HG02840 (cell line): ENCODE measurements at regions not wholly inside any gene's neighbourhood (a gene's known extent, or its start where the extent isn't known, plus 50 kb on each side); places are given as distances from the start of the nearest gene placed in this dataset.
"Not testable (repeated sequence)": the region's sequence is repeated elsewhere in the genome, so short reads cannot be mapped to it uniquely, and the experiment has no call there.

ENCODE experiments used
- ATAC-seq: cut with Tn5 transposase; IDR thresholded peaks from one replicate; pipeline ENCODE4 v1.9.1; 2021; ENCODE audit warnings: mild to moderate bottlenecking, moderate library complexity, moderate number of reproducible peaks; ENCODE audit not compliant: unreplicated experiment, low FRiP score

DNA sequence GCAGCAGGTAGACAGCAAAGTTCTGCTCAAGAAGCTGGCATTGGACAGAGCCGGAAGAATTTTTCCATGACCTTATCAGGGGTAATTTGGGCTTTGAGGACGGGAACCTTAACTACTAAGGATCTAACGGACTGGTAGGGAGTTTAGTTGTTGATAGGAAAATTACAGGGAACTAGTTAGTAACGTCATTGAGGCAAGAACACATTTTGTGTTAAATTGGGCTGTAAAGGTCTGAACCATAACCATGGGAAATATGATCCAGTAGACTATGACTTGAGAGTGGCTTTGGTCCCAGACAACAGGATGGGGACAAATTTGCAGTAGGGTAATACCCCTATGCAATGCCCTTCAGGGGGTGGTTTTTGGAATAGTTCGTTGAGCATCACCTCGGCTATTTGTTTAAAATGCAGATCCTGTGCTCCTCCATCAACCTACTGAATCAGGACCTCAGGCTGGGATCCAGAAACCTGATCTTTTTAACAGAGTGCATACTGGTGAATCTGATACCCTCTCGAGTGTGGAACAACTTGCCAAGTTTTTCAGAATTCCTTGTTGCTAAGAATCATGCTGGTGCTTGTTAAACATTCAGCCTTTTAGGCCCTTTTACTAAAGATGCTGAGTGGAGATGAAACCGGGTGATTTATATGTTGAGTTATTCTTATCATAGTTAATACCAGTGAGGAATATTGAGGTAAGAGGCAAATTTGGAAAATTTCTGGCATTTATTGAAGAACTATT lies 255.1 kb downstream of the MAP2K6 start:
- no peak for ATAC-seq

GRCh38 chr17:69672924-69673323 lies 258.4 kb downstream of the MAP2K6 start:
- ATAC-seq = no peak

- ATAC-seq = no peak
Measured at GRCh38 chr17:69677130-69677529, 262.6 kb downstream of the MAP2K6 start.

- ATAC-seq = no peak
Measured at GRCh38 chr17:69678206-69678605, 263.7 kb downstream of the MAP2K6 start.

GRCh38 chr17:69679829-69680228 lies 265.3 kb downstream of the MAP2K6 start:
- ATAC-seq = no peak

DNA sequence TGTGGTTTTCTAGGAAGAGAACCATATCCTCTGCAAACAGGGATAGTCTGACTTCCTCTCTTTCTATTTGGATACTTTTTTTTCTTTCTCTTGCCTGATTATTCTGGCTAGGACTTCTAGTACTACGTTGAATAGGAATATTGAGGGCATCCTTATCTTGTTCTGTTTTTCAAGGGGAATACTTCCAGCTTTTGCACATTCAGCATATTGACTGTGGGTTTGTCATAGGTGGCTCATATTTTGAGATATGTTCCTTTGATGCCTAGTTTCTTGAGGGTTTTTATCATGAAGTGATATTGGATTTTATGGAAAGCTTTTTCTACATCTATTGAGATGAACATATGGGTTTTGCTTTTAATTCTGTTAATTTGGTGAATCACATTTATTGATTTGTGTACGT lies 269.8 kb downstream of the MAP2K6 start:
- ATAC-seq = no peak

- not testable (repeated sequence) for ATAC-seq
Measured at GRCh38 chr17:69685150-69685549, 270.7 kb downstream of the MAP2K6 start.

DNA sequence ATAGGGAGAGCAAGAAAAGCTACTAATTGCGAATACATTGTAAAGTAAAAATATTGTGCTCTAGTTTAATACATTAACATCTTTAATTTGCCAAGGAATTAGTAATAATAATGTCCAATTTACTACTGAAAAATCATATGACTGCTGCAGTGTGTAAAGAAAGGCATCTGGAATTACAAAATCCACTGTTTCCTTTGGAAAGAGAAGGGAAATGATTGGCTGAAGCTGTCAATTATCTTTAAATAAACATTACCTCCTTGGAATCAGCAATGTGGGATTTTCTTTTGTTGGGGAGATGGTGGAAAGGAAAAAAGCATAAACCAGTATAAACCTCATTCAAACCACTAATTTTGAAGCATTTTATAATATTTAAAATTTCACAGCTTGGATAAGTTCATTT lies 276.0 kb downstream of the MAP2K6 start:
- ATAC-seq = no peak

DNA sequence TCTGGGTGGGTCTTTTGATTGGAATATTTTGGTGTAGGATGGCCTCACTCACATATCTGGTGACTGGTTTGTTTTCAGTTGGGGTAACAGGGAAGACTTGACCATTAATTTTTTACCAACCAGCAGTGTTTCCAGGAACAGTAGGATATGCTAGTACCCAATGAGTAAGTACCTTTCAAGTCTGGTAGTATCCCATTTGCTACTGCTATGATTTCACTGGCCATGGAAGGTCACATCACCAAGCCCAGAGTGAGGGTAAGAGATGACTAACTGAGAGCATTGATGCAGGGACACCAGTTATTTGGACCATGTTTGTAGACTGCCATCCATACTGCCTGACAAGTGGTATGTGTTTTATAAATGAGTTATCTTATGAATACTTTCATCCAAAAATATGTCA lies 277.7 kb downstream of the MAP2K6 start:
- ATAC-seq = no peak

GRCh38 chr17:69695646-69696045 lies 281.1 kb downstream of the MAP2K6 start:
- ATAC-seq = no peak

- ATAC-seq = no peak
Measured at GRCh38 chr17:69696650-69697049, 282.2 kb downstream of the MAP2K6 start.

- not testable (repeated sequence) for ATAC-seq
Measured at GRCh38 chr17:69698352-69698751, 283.9 kb downstream of the MAP2K6 start.

DNA sequence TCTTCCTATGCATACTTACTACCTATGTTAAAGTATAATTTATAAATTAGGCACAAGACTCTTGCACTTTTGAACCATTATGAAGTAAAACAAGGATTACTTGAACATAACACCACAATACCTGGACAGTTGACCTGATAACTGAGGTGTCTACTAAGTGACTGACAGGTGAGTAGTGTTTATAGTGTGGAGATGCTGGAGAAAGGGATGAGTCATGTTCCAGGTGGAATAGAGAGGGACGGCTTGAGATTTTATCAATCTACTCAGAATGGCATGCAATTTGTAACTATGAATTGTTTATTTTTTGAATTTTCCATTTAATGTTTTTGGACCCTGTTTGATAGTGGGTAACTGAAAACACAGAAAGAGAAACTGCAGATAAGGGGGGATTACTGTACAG lies 287.6 kb downstream of the MAP2K6 start:
- ATAC-seq = no peak

GRCh38 chr17:69703751-69704150 lies 289.3 kb downstream of the MAP2K6 start:
- ATAC-seq = no peak

- no peak for ATAC-seq
Measured at GRCh38 chr17:69704935-69705334, 290.4 kb downstream of the MAP2K6 start.

GRCh38 chr17:69706127-69706526 lies 291.6 kb downstream of the MAP2K6 start:
- ATAC-seq = no peak

DNA sequence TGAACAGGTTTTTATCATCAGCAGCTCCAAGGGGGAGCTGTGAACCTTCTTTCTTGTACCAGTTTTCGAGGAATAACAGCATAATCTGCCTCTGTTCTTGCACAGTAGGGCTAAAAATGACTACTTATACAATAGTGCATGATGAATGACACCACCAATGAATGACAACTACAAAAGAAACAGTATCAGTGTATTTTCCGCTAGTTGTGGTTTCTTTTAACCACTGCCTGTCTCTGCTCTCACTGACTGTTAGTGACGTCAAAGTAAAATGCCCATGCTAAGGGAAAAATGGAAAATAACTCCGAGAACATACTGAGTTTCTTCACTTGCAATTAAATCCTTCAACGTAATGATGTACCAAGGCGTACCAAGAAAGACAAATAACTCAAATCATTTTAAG lies 294.9 kb downstream of the MAP2K6 start:
- ATAC-seq = no peak

DNA sequence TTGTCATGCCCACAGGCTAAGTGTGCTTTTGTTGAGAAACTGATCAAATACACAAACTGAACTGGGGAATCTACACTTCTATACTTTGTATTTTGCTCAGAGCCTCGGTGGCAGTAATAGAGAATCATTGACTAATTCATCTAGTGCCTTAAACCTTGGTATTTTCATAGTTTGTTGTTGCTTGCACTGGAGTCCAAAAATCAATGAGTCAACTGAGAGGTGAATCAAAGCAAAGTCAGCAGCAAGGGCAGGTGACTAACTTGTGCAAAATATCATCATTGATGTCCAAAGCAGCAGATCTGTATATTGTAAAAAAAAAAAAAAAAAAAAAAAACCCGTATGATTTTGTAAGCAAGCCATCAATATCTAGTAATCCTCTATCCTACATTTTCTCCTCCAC lies 296.4 kb downstream of the MAP2K6 start:
- ATAC-seq = no peak

GRCh38 chr17:69711541-69711940 lies 297.0 kb downstream of the MAP2K6 start:
- no peak for ATAC-seq

GRCh38 chr17:69712801-69713311 lies 298.4 kb downstream of the MAP2K6 start:
- no peak for ATAC-seq

- no peak for ATAC-seq
Measured at GRCh38 chr17:69713815-69714214, 299.3 kb downstream of the MAP2K6 start.

GRCh38 chr17:69714669-69715068 lies 300.2 kb downstream of the MAP2K6 start:
- no peak for ATAC-seq
